SH-SY5Y (cell line): ENCODE measurements at regions not wholly inside any gene's neighbourhood (a gene's known extent, or its start where the extent isn't known, plus 50 kb on each side); places are given as distances from the start of the nearest gene placed in this dataset.

Experiments
- GATA2 ChIP-seq: IDR thresholded peaks from 2 replicates; pipeline ENCODE4 v1.6.1; 2011; ENCODE audit warnings: mild to moderate bottlenecking, low read depth, low read length
- GATA3 ChIP-seq: IDR thresholded peaks from 2 replicates; pipeline ENCODE4 v1.6.1; 2011; ENCODE audit warnings: low read depth, mild to moderate bottlenecking, low read length, moderate library complexity

- no peak for TF ChIP-seq GATA3
- no peak for TF ChIP-seq GATA2
These were observed 97.6 kb upstream of the VANGL1 start for GRCh38 chr1:115544131-115544530.

GRCh38 chr1:115543247-115543646, 98.5 kb upstream of the VANGL1 start:
- TF ChIP-seq GATA3 (no peak), GATA2 (no peak)

- no peak for TF ChIP-seq GATA3
- TF ChIP-seq GATA2 = no peak
These were observed 102.0 kb upstream of the VANGL1 start for GRCh38 chr1:115539736-115540135.

- TF ChIP-seq GATA2 = no peak
- no peak for TF ChIP-seq GATA3
These were observed 102.7 kb upstream of the VANGL1 start for GRCh38 chr1:115539061-115539460.

- no peak for TF ChIP-seq GATA2
- TF ChIP-seq GATA3 = no peak
These were observed 103.2 kb upstream of the VANGL1 start for GRCh38 chr1:115538579-115538978.

- TF ChIP-seq GATA3 = no peak
- no peak for TF ChIP-seq GATA2
These were observed 104.4 kb upstream of the VANGL1 start for GRCh38 chr1:115537415-115537814.

GRCh38 chr1:115536279-115536816, 105.4 kb upstream of the VANGL1 start:
- TF ChIP-seq GATA3 (no peak), GATA2 (no peak)

GRCh38 chr1:115534106-115534505, 107.7 kb upstream of the VANGL1 start:
- TF ChIP-seq GATA3 (no peak), GATA2 (no peak)

GRCh38 chr1:115531631-115532264, 110.0 kb upstream of the VANGL1 start:
- no peak for TF ChIP-seq GATA3
- no peak for TF ChIP-seq GATA2

GRCh38 chr1:115530407-115530806, 111.4 kb upstream of the VANGL1 start:
- TF ChIP-seq GATA2 = no peak
- TF ChIP-seq GATA3 = no peak

GRCh38 chr1:115529216-115529897, 112.4 kb upstream of the VANGL1 start:
- TF ChIP-seq GATA2 = no peak
- TF ChIP-seq GATA3 = no peak

GRCh38 chr1:115527746-115528145, 114.0 kb upstream of the VANGL1 start:
- TF ChIP-seq GATA2 = no peak
- no peak for TF ChIP-seq GATA3

- TF ChIP-seq GATA3 (no peak), GATA2 (no peak)
These were observed 114.9 kb upstream of the VANGL1 start for GRCh38 chr1:115526900-115527299.

- no peak for TF ChIP-seq GATA3
- no peak for TF ChIP-seq GATA2
These were observed 117.5 kb upstream of the VANGL1 start for GRCh38 chr1:115524236-115524635.

- TF ChIP-seq GATA3 (no peak), GATA2 (no peak)
These were observed 119.4 kb upstream of the VANGL1 start for GRCh38 chr1:115522386-115522785.
